SK-N-SH (cell line): ENCODE measurements at regions not wholly inside any gene's neighbourhood (a gene's known extent, or its start where the extent isn't known, plus 50 kb on each side); places are given as distances from the start of the nearest gene placed in this dataset.

Experiments
- CTCF ChIP-seq: fragments of 200-600 bp; sonication (generic); IDR thresholded peaks from 2 replicates; pipeline ENCODE4 v1.6.1; 2017; ENCODE audit warnings: antibody characterized with exemption, mild to moderate bottlenecking, moderate library complexity
- EP300 ChIP-seq, 2 experiments: IDR thresholded peaks; 2 replicates each; pipeline versions ENCODE4 v1.4.0 to v1.6.1; 2012; ENCODE audit warnings: borderline replicate concordance in 1 of 2, low read depth in 1 of 2, low read length in 1 of 2
- EZH2phosphoT487 ChIP-seq: fragments of 200-600 bp; sonication (generic); IDR thresholded peaks from 2 replicates; pipeline ENCODE4 v1.6.1; 2017; ENCODE audit warnings: low read depth, mixed run types, mild to moderate bottlenecking, antibody characterized with exemption, moderate library complexity, borderline replicate concordance
- FOXM1 ChIP-seq: IDR thresholded peaks from 2 replicates; pipeline ENCODE4 v1.4.0; 2012; ENCODE audit warnings: low read depth, mild to moderate bottlenecking
- GABPA ChIP-seq: IDR thresholded peaks from 2 replicates; pipeline ENCODE4 v1.4.0; 2012; ENCODE audit warnings: low read depth, mild to moderate bottlenecking
- NRF1 ChIP-seq: IDR thresholded peaks from 2 replicates; pipeline ENCODE4 v1.6.1; 2012; ENCODE audit warnings: low read depth, mild to moderate bottlenecking, low read length
- POLR2AphosphoS5 ChIP-seq: IDR thresholded peaks from 2 replicates; pipeline ENCODE4 v1.6.1; 2012; ENCODE audit warnings: low read depth, low read length
- REST ChIP-seq: IDR thresholded peaks from 2 replicates; pipeline ENCODE4 v1.6.1; 2012; ENCODE audit warnings: mild to moderate bottlenecking, low read depth, low read length, moderate library complexity
- RFX5 ChIP-seq: IDR thresholded peaks from 2 replicates; pipeline ENCODE4 v1.6.1; 2012; ENCODE audit warnings: mild to moderate bottlenecking, improper control_type of control experiment, low read length
- TAF1 ChIP-seq: IDR thresholded peaks from 2 replicates; pipeline ENCODE4 v1.6.1; 2012; ENCODE audit warnings: low read depth, mild to moderate bottlenecking, low read length, moderate library complexity, borderline replicate concordance
- TCF12 ChIP-seq: IDR thresholded peaks from 2 replicates; pipeline ENCODE4 v1.4.0; 2012
- TF ChIP-seq, protein P1 (sequence below): fragments of 150-350 bp; IDR thresholded peaks from 2 replicates; pipeline ENCODE4 v1.6.1; 2016; ENCODE audit warnings: mild to moderate bottlenecking, low read depth, low read length
- TF ChIP-seq, protein P2 (sequence below): fragments of 150-350 bp; IDR thresholded peaks from 2 replicates; pipeline ENCODE4 v1.6.1; 2017; ENCODE audit warnings: antibody characterized with exemption, low read length, low read depth, borderline replicate concordance
- TF ChIP-seq, protein P3 (sequence below): IDR thresholded peaks from 2 replicates; pipeline ENCODE4; 2012

DNA sequence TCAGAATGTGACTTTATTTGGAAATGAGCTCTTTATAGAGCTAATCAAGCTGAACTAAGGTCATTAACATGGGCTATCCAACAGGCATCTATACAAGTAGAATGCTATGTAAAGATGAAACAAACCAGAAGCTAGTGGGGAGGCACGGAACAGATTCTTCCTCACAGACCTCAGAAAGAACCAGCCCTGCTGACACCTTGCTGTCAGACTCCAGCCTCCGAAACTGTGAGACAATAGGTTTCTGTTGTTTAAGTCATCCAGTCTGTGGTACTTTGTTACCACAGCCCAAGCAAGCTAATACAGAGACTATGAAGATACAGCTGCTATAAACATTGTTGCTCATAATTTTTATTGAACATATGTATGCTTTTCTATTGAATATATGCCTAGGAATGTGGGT is 406.3 kb upstream of the CHRM3 start:
- TF ChIP-seq CTCF, result no peak
- TF ChIP-seq FOXM1, result no peak
- TF ChIP-seq RFX5, result no peak
- TF ChIP-seq, protein P1, sequence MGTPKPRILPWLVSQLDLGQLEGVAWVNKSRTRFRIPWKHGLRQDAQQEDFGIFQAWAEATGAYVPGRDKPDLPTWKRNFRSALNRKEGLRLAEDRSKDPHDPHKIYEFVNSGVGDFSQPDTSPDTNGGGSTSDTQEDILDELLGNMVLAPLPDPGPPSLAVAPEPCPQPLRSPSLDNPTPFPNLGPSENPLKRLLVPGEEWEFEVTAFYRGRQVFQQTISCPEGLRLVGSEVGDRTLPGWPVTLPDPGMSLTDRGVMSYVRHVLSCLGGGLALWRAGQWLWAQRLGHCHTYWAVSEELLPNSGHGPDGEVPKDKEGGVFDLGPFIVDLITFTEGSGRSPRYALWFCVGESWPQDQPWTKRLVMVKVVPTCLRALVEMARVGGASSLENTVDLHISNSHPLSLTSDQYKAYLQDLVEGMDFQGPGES, result no peak
- TF ChIP-seq GABPA, result no peak
- TF ChIP-seq POLR2AphosphoS5, result no peak
- TF ChIP-seq, protein P2, sequence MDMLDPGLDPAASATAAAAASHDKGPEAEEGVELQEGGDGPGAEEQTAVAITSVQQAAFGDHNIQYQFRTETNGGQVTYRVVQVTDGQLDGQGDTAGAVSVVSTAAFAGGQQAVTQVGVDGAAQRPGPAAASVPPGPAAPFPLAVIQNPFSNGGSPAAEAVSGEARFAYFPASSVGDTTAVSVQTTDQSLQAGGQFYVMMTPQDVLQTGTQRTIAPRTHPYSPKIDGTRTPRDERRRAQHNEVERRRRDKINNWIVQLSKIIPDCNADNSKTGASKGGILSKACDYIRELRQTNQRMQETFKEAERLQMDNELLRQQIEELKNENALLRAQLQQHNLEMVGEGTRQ, result no peak
- no peak for TF ChIP-seq NRF1
- no peak for TF ChIP-seq TAF1
- no peak for TF ChIP-seq EZH2phosphoT487
- TF ChIP-seq, protein P3, sequence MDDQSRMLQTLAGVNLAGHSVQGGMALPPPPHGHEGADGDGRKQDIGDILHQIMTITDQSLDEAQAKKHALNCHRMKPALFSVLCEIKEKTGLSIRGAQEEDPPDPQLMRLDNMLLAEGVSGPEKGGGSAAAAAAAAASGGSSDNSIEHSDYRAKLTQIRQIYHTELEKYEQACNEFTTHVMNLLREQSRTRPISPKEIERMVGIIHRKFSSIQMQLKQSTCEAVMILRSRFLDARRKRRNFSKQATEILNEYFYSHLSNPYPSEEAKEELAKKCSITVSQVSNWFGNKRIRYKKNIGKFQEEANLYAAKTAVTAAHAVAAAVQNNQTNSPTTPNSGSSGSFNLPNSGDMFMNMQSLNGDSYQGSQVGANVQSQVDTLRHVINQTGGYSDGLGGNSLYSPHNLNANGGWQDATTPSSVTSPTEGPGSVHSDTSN, result no peak
- no peak for TF ChIP-seq EP300 (IDR thresholded peaks at IDR 0.05; ENCODE audit: borderline replicate concordance in 1 of 2, low read depth in 1 of 2, low read length in 1 of 2)
- no peak for TF ChIP-seq TCF12
- TF ChIP-seq REST, result no peak
